Mesenchymal stem cell (in vitro differentiated cells and primary cell): ENCODE measurements at regions not wholly inside any gene's neighbourhood (a gene's known extent, or its start where the extent isn't known, plus 50 kb on each side); places are given as distances from the start of the nearest gene placed in this dataset.

Source experiments
- DNase-seq: peaks from one replicate; pipeline ENCODE4 v3.0.0-alpha.2; 2013
- H2AFZ ChIP-seq: one replicate; pipeline ENCODE4 v1.6.1; 2013; ENCODE audit warnings: low read depth, mild to moderate bottlenecking, control low read depth, inconsistent platforms, low read length, moderate library complexity
- H2AK5ac ChIP-seq: 2 replicates; pipeline ENCODE4 v1.6.1; 2013; ENCODE audit warnings: low read length, moderate library complexity, mild to moderate bottlenecking, inconsistent platforms; ENCODE audit not compliant: severe bottlenecking
- H2BK120ac ChIP-seq: one replicate; pipeline ENCODE4 v1.6.1; 2013; ENCODE audit warnings: low read depth, mild to moderate bottlenecking, inconsistent platforms, low read length, moderate library complexity
- H2BK12ac ChIP-seq, 2 experiments: one replicate each; pipeline ENCODE4 v1.6.1; 2013; ENCODE audit warnings: inconsistent platforms in 2 of 2, low read length in 2 of 2, mild to moderate bottlenecking in 2 of 2, moderate library complexity in 2 of 2, control low read depth in 1 of 2
- H2BK15ac ChIP-seq: one replicate; pipeline ENCODE4 v1.6.1; 2013; ENCODE audit warnings: mild to moderate bottlenecking, low read depth, inconsistent platforms; ENCODE audit not compliant: poor library complexity, severe bottlenecking
- H2BK5ac ChIP-seq: 2 replicates; pipeline ENCODE4 v1.6.1; 2013; ENCODE audit warnings: low read depth, mild to moderate bottlenecking, low read length, control low read depth, inconsistent platforms; ENCODE audit not compliant: poor library complexity, severe bottlenecking
- H3K14ac ChIP-seq, 2 experiments: one replicate each; pipeline ENCODE4 v1.6.1; 2013; ENCODE audit warnings: inconsistent platforms in 2 of 2, low read length in 2 of 2, control low read depth in 1 of 2, mild to moderate bottlenecking in 1 of 2, moderate library complexity in 1 of 2
- H3K18ac ChIP-seq, 2 experiments: one replicate each; pipeline ENCODE4 v1.6.1; 2013; ENCODE audit warnings: inconsistent platforms in 2 of 2, low read length in 2 of 2, control low read depth in 1 of 2, low read depth in 1 of 2, mild to moderate bottlenecking in 1 of 2
- H3K23ac ChIP-seq, 2 experiments: one replicate each; pipeline ENCODE4 v1.6.1; 2013; ENCODE audit warnings: inconsistent platforms in 2 of 2, low read length in 2 of 2, mild to moderate bottlenecking in 2 of 2, moderate library complexity in 2 of 2, control low read depth in 1 of 2
- H3K27ac ChIP-seq: 2 replicates; pipeline ENCODE4 v1.5.1; 2013; ENCODE audit warnings: mild to moderate bottlenecking, moderate library complexity, low read length, control low read depth, inconsistent platforms; ENCODE audit not compliant: poor library complexity, severe bottlenecking
- H3K27me3 ChIP-seq, 2 experiments: 2 replicates each; pipeline versions ENCODE4 v1.6.1 to v1.7.0; 2013; ENCODE audit warnings: low read length in 2 of 2, mild to moderate bottlenecking in 2 of 2, moderate library complexity in 2 of 2, control low read depth in 1 of 2, inconsistent platforms in 1 of 2; ENCODE audit not compliant: control insufficient read depth in 1 of 2, insufficient read depth in 1 of 2
- H3K36me3 ChIP-seq, 2 experiments: 2 replicates each; pipeline versions ENCODE4 v1.6.1 to v1.7.0; 2013; ENCODE audit warnings: low read length in 2 of 2, control low read depth in 1 of 2, inconsistent platforms in 1 of 2, low read depth in 1 of 2, mild to moderate bottlenecking in 1 of 2; ENCODE audit not compliant: insufficient read depth in 2 of 2, control insufficient read depth in 1 of 2
- H3K4ac ChIP-seq, 2 experiments: one replicate each; pipeline ENCODE4 v1.6.1; 2013; ENCODE audit warnings: inconsistent platforms in 2 of 2, low read length in 2 of 2, mild to moderate bottlenecking in 2 of 2, moderate library complexity in 2 of 2, control low read depth in 1 of 2, low read depth in 1 of 2
- H3K4me1 ChIP-seq: 2 replicates; pipeline ENCODE4 v1.6.1; 2013; ENCODE audit warnings: low read depth, low read length, control low read depth; ENCODE audit not compliant: control insufficient read depth, insufficient read depth
- H3K4me2 ChIP-seq: 2 replicates; pipeline ENCODE4 v1.6.1; 2013; ENCODE audit warnings: low read length, mild to moderate bottlenecking, inconsistent platforms; ENCODE audit not compliant: poor library complexity, severe bottlenecking
- H3K4me3 ChIP-seq, 2 experiments: 2 replicates each; pipeline versions ENCODE4 v1.5.1 to v1.7.0; 2013; ENCODE audit warnings: low read length in 2 of 2, mild to moderate bottlenecking in 2 of 2, control low read depth in 1 of 2, low read depth in 1 of 2; ENCODE audit not compliant: insufficient read depth in 1 of 2
- H3K79me1 ChIP-seq: replicated peaks from 2 replicates; pipeline ENCODE4 v1.6.1; 2013; ENCODE audit warnings: mild to moderate bottlenecking, control low read depth, low read length, inconsistent platforms; ENCODE audit not compliant: poor library complexity, severe bottlenecking
- H3K9ac ChIP-seq: 2 replicates; pipeline ENCODE4 v1.7.0; 2013; ENCODE audit warnings: mild to moderate bottlenecking, low read length, moderate library complexity
- H3K9me3 ChIP-seq: 2 replicates; pipeline ENCODE4 v1.7.0; 2013; ENCODE audit warnings: mild to moderate bottlenecking, low read length; ENCODE audit not compliant: control insufficient read depth
- H4K8ac ChIP-seq: one replicate; pipeline ENCODE4 v1.6.1; 2013; ENCODE audit warnings: inconsistent platforms, mild to moderate bottlenecking, low read length, moderate library complexity
- H4K91ac ChIP-seq: one replicate; pipeline ENCODE4 v1.6.1; 2013; ENCODE audit warnings: mild to moderate bottlenecking, low read length, inconsistent platforms
- WGBS: methylation state at CpG from one replicate; pipeline ENCODE4 v1.1.7; 2013; ENCODE audit warnings: mixed read lengths; 5-methylcytosine and 5-hydroxymethylcytosine counted together

GRCh38 chr17:33628500-33629346 is 335.6 kb upstream of the ASIC2 start:
- no peak overlapping the region for H2BK120ac ChIP-seq
- no peak overlapping the region for H3K4ac ChIP-seq
- no peak overlapping the region for H3K4me2 ChIP-seq
- H3K9ac ChIP-seq, result no peak overlapping the region
- no peak overlapping the region for H3K4me3 ChIP-seq
- H2BK12ac ChIP-seq, result no peak overlapping the region
- H3K18ac ChIP-seq, result no peak overlapping the region
- no peaks in the 10 kb centered on the region for H3K27me3 ChIP-seq
- no peaks in the 10 kb centered on the region for H3K36me3 ChIP-seq
- DNase-seq, result no peak
- H3K23ac ChIP-seq, result no peak overlapping the region
- H4K8ac ChIP-seq, result no peak overlapping the region
- no peaks in the 10 kb centered on the region for H3K4me1 ChIP-seq
- H2BK15ac ChIP-seq, result no peak overlapping the region
- no peak overlapping the region for H3K27ac ChIP-seq
- H2AFZ ChIP-seq, result no peak overlapping the region
- no peaks in the 10 kb centered on the region for H3K79me1 ChIP-seq
- no peak overlapping the region for H2AK5ac ChIP-seq
- no peak overlapping the region for H4K91ac ChIP-seq
- WGBS, result 75% methylated on average over 6 of the region's 7 CpGs
- H2BK5ac ChIP-seq, result no peak overlapping the region
- peak overlapping the region in 1 of 2 experiments; percentile 58 for H3K14ac ChIP-seq
- H3K9me3 ChIP-seq, result no peaks in the 10 kb centered on the region

DNA sequence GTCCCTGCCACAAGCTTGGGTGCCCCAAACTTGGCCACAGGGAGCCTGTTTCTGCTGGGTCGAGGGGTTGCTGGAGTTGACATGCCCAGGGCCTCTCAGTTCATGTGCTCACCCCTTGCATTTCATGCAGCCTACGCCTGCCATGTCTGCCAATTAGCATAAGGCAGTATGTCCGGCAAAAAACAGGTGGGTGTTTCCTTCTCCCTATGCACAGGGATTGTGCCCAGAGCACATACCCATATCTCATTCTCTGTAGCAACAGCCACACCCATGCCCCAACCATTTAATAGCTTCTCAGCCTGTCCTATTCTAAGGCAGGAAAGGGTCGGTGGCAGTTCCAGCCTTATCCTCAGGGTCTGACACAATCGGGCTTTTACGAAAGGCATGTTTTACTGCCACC is 340.4 kb upstream of the ASIC2 start:
- no peak overlapping the region for H2BK12ac ChIP-seq
- H3K79me1 ChIP-seq, result no peaks in the 10 kb centered on the region
- H2AK5ac ChIP-seq, result no peak overlapping the region
- no peak overlapping the region for H3K23ac ChIP-seq
- H2BK5ac ChIP-seq, result no peak overlapping the region
- no peaks in the 10 kb centered on the region for H3K9me3 ChIP-seq
- H3K4me1 ChIP-seq, result no peaks in the 10 kb centered on the region
- no peaks in the 10 kb centered on the region for H3K36me3 ChIP-seq
- no peak overlapping the region for H3K4ac ChIP-seq
- no peak overlapping the region for H3K4me3 ChIP-seq
- no peak overlapping the region for H2AFZ ChIP-seq
- WGBS, result 80% methylated on average over 6 of the region's 6 CpGs
- no peak overlapping the region for H3K9ac ChIP-seq
- no peak overlapping the region for H2BK15ac ChIP-seq
- H3K27me3 ChIP-seq, result peaks cover 0 to 6% of the 10 kb centered on the region in 2 experiments
- no peak overlapping the region for H3K14ac ChIP-seq
- no peak for DNase-seq
- no peak overlapping the region for H4K91ac ChIP-seq
- no peak overlapping the region for H3K27ac ChIP-seq
- H4K8ac ChIP-seq, result no peak overlapping the region
- no peak overlapping the region for H2BK120ac ChIP-seq
- H3K18ac ChIP-seq, result no peak overlapping the region
- no peak overlapping the region for H3K4me2 ChIP-seq

DNA sequence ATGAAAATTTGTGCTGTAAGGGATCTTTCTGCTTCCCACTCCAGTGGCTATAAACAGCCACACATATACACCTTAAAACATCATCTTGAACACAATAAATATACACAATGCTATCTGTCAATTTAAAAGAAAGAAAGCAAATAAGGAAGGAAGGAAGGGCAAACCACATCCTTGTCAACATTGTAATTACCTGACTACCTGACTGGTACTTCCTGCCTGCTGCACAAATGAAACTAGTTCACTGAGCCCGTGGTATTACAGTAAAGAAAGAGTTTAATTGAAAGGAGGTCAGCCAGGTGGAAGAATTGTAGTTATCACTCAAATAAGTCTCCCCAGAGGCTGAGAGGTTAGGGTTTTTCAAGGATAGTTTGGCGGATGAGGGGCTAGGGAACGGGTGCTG is 344.4 kb upstream of the ASIC2 start:
- no peak overlapping the region for H3K4me3 ChIP-seq
- H3K23ac ChIP-seq, result no peak overlapping the region
- H3K4me1 ChIP-seq, result no peaks in the 10 kb centered on the region
- no peak overlapping the region for H3K27ac ChIP-seq
- no peaks in the 10 kb centered on the region for H3K36me3 ChIP-seq
- WGBS, result 61% methylated on average over 3 of the region's 3 CpGs
- H4K8ac ChIP-seq, result no peak overlapping the region
- H3K9me3 ChIP-seq, result no peaks in the 10 kb centered on the region
- no peak overlapping the region for H2AK5ac ChIP-seq
- H3K4me2 ChIP-seq, result no peak overlapping the region
- H2BK12ac ChIP-seq, result no peak overlapping the region
- DNase-seq, result no peak
- no peaks in the 10 kb centered on the region for H3K79me1 ChIP-seq
- H4K91ac ChIP-seq, result no peak overlapping the region
- no peak overlapping the region for H3K4ac ChIP-seq
- no peak overlapping the region for H2BK120ac ChIP-seq
- no peak overlapping the region for H3K9ac ChIP-seq
- no peak overlapping the region for H2BK15ac ChIP-seq
- no peak overlapping the region for H2AFZ ChIP-seq
- peaks cover 0 to 8% of the 10 kb centered on the region in 2 experiments for H3K27me3 ChIP-seq
- H3K14ac ChIP-seq, result no peak overlapping the region
- H3K18ac ChIP-seq, result no peak overlapping the region
- no peak overlapping the region for H2BK5ac ChIP-seq

DNA sequence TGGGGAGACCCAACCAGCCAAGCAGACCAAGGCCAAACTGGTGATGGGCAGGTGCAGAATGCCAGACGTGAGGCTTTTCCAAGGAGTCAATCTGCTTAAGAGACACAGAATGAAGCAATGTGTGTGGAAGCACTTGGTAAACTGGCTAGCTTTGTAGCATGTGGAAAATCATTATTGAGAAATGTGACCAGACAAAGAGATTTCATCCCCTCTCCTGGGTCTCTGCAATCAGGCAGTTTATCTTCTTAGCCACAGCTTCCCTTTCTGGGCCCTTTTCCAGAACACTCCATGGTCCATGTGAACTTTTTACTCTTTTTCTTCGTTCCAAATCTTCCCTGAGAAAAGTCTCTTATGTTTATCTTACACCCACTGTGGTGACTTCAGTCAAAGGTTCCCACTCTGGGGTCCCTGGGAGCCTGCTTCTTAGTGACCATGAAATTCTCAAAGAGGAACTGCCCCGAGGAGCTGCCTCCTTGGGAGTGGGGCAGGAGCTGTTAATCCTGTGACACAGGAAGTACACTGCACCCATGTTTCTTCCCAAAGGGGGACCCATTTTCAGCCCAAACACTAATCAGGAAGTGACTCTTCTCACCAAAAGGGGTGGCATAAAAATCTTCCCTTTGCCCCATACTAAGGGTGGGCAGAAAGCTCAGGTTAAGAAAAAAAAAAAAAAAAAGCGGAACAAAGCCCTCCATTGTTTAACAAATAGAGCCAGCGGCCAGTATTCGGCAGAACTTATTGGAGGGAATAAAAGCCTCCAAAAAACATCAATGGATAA is 346.2 kb upstream of the ASIC2 start:
- no peak overlapping the region for H3K4ac ChIP-seq
- H3K4me3 ChIP-seq, result no peak overlapping the region
- H2BK5ac ChIP-seq, result no peak overlapping the region
- H3K18ac ChIP-seq, result no peak overlapping the region
- H3K9me3 ChIP-seq, result no peaks in the 10 kb centered on the region
- no peaks in the 10 kb centered on the region for H3K4me1 ChIP-seq
- H3K4me2 ChIP-seq, result no peak overlapping the region
- no peak overlapping the region for H2BK12ac ChIP-seq
- H2BK120ac ChIP-seq, result no peak overlapping the region
- H3K9ac ChIP-seq, result no peak overlapping the region
- no peak overlapping the region for H3K23ac ChIP-seq
- H3K14ac ChIP-seq, result no peak overlapping the region
- no peak overlapping the region for H2BK15ac ChIP-seq
- no peak overlapping the region for H4K91ac ChIP-seq
- H4K8ac ChIP-seq, result no peak overlapping the region
- DNase-seq, result no peak
- H2AK5ac ChIP-seq, result no peak overlapping the region
- 73% methylated on average over 4 of the region's 6 CpGs for WGBS
- H3K36me3 ChIP-seq, result no peaks in the 10 kb centered on the region
- H2AFZ ChIP-seq, result no peak overlapping the region
- no peaks in the 10 kb centered on the region for H3K79me1 ChIP-seq
- H3K27me3 ChIP-seq, result peaks cover 0 to 9% of the 10 kb centered on the region in 2 experiments
- H3K27ac ChIP-seq, result no peak overlapping the region
